NOMO-1 (cell line): ENCODE measurements at regions not wholly inside any gene's neighbourhood (a gene's known extent, or its start where the extent isn't known, plus 50 kb on each side); places are given as distances from the start of the nearest gene placed in this dataset.

ENCODE experiments used
- DNase-seq, 2 experiments: peaks; one replicate each; lab custom pipeline; 2025; ENCODE audit not compliant: unreplicated experiment in 2 of 2; lab: John Stamatoyannopoulos, UW

GRCh38 chr6:9503111-9503761, 911.6 kb downstream of the TFAP2A start:
- no peak for DNase-seq

DNA sequence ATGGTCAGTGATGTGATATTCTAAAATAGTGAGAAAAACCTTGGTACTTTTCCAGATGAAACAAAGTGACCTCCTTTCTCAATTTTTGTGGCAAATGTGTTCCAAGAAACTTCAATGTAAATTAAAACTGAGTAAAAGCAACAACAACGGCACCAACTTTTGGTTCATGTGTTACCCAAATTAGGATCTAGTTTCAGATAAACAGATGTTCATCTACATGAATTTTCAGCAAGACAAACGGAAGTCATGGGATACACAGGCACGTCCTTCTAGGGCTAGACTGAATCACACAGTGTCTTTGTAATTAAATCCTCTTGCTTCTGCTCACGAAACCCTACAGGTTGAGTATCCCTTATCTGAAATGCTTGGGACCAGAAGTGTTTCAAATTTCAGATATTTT, 915.2 kb downstream of the TFAP2A start:
- DNase-seq, result no peak

- no peak for DNase-seq
Observed at GRCh38 chr6:9496837-9497236, 918.0 kb downstream of the TFAP2A start.

DNA sequence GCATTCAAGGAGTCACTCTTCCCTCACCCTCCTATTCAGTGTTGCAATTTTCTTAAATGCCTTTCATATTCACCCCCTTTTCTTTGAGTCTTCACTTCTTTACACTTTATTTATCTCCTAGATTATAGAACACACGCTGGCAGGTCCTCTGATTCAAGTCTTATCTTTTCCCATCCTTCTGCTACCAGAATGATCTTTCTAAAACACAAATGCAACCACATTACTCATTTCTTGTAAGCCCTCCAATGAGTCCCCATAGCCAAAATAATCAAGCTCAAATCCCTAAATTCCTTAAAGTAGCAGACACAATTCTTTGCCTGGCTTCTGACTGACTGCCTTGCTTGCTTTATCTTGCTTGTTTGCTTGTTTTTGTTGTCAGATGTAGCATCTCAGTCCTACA, 920.0 kb downstream of the TFAP2A start:
- no peak for DNase-seq

- DNase-seq, result no peak
Observed at GRCh38 chr6:9492790-9493189, 922.1 kb downstream of the TFAP2A start.

GRCh38 chr6:9487128-9487527, 927.7 kb downstream of the TFAP2A start:
- DNase-seq, result no peak

DNA sequence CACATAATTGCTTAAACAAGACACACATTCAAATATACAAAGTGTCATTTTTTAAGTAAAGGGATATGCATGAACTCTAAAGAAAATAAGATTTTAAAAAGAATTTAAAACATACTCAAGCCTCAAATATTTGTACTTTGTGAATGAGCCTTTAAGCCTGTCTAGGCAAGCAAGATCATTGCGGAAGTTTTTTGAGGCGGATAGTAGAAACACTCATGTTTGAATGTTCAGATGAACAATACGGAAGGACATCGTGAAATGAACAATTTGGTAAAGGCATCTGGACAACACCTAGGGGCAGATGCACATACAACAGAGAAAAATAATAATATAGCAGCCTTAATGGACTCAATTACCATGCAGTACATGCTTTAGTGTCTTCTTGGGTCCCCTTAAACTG, 928.9 kb downstream of the TFAP2A start:
- no peak for DNase-seq

- DNase-seq, result no peak
Observed at GRCh38 chr6:9484686-9485085, 930.2 kb downstream of the TFAP2A start.

GRCh38 chr6:9484091-9484490, 930.8 kb downstream of the TFAP2A start:
- no peak for DNase-seq

DNA sequence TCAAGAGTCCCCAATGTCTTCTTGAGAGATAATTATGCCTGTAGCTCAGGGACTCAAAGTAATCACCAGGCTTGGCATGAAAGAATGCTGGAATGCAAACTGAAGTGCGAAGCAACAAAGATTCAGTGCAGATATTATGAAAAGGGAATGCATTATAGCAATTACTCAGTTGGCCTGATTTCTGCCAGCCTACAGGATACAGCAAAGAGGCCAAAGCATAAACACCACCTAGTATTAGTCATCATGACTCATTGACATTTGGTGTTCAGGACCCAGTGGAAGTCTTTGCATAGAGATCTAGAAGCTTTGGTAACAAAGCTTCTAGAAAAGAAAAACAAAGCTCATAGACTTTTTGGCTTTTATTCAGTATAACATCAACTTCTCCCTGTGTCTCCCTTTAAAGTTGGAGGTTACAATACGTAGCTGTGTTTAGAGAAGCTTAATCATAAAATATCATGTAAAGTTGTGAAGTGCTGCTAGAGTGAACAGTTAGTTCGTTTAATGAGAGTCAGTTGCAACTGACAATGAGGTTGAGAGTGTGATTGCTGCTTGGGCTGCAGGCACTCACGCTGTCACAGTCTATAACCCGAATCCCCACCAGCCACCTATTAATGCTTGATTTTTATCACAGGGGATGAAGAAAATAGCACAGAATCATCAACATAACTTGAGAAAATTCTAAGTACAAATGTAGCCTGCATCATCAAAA, 932.7 kb downstream of the TFAP2A start:
- no peak for DNase-seq

- no peak for DNase-seq
Observed at GRCh38 chr6:9481292-9482029, 933.4 kb downstream of the TFAP2A start.

DNA sequence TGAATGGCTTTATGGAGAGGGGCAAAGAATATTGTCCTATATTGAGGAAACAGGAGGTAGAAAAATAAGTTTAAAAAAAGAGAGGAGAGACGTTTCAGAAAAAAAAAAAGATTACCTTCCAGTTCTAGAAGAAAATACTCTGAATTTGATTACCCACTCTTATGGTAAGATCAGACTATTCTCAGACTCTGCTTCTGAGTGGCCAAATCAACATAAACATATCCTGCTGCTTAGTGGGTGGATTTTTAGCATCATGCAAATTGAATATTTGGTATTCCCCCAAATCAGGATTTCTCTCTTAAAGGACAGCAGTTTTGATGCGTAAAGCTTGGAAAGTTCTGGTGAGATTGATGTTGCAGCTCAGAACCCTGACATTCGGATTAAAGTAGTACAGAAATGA, 946.6 kb downstream of the TFAP2A start:
- DNase-seq, result no peak

DNA sequence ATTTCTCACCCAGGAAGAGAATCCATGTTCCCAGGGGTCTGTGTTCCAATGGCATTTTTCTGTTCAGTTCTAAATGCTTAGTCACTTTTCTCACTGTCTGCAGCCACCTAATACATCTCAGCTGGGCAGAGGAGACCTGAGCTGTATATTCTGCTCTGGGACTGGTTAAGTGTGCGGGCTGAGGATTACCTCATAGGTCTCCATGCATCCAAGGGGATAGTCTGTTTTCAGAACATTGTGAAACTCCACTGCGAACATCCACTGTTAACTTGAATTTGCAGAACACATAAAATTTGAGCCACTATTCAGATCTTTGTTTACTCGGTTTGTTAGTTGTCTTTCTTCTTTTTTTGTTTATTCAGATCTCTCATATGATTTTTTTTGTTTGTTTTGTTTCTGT, 947.1 kb downstream of the TFAP2A start:
- DNase-seq, result no peak

DNA sequence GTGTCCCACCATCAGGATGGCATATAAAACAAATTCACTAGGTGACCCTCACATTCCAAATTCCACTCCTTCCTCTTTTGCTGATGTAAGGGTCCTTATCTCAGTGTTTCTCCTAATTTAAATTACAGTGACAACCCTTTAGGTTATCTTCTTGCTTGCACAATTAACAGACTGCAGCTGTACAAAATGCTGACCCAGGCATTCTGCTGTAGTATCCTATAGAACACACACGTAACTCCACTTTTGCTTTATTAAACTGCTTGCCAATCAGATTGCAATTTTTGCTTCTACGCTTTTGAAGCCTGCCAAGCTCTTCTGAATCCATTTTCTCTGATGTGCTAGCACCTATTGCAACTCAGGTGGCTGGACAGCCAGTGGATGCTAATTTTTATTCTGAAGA, 950.3 kb downstream of the TFAP2A start:
- no peak for DNase-seq

DNA sequence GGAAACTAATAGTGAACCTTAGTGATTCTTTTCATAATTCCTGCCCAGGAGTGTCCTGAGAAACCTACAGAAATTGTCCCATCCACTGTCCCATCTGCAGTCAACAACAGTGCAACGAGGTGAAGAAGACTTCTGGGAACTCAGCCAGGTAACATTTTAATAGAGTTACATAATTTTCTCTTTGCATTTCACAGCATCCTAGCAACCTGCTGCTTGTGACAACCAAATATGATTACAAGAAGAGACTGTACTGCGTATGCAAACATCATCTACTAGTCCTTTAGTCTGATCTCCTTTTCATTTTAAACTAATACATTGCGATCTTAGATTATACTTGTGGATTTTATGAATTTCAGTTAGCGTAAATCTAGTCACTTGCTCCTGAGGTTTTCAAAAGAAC, 951.6 kb downstream of the TFAP2A start:
- no peak for DNase-seq

DNA sequence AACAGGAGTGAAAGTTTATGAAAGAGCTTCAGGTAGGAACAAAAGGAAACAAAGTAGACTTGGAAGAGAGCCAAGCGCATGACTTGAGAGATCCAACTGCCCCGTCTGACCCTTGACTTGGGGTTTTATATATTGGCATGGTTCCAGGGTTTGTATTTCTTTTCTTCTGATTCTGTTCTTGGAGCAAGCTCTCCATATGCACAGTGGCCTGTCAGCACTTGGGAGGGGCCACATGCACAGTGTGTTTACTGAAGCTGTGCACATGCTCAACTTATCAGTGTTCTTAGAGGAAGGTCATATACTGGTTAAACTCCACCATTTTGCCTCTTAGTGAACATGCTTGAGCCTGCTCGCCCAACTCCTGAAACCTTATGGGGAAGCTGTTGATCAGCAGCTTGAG, 953.7 kb downstream of the TFAP2A start:
- no peak for DNase-seq

DNA sequence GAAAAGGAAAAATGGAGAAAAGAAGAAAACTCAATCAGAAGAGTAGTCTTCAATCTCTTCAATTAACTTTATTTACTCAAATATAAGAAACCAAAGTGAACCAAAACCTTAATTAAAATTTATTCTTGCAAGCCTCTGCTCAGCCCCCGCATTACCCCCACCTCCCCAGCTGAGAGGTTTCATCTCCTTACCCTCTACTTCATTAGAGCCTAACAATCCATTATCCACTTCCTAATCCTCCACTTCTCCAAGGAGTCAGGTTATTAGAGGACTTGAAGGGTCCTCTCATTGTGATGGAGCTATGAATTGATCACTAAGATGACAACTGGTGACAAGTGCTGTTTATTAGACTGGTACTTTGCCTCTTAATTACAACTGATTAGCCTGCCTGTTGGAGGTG, 956.5 kb downstream of the TFAP2A start:
- no peak for DNase-seq

DNA sequence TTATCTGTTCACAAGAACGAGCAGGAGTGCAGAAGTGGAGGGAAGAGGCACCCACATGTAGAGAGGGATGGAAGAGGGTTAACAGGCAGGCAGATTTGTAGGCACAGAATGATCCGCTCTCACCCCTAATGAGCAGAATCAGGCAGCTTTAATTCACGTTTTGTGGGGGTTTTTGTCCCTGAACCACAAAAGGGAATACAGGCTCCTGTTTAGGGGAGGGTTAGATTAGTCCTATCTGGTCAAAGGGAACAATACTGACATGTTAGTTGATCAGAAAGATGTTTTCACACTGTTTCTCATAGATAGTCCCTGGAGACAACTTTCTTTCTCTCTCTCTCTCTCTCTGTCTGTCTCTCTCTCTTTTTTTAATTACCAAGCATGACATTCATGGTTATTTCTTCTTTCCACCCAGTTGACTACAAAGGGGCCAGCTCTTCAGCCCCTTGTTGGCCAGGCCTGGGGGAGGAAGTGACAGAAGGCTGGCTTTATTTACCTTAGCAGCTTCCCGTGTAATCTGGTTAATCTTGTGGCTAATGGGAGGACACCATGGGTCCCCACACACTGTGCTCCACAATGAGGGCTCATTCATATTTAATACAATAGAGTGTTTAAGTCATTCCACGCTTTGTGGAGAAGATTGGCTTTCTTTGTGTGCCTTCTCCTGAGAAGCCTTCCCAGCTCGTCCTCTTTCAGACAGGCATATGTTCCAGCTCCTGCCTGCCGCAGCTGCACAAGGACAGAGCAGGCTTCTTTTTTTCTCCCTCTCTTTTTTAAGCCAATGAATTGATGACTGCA, 958.8 kb downstream of the TFAP2A start:
- DNase-seq, result no peak

GRCh38 chr6:9439621-9440330, 975.1 kb downstream of the TFAP2A start:
- DNase-seq, result no peak

- DNase-seq, result no peak
Observed at GRCh38 chr6:9437836-9438235, 977.0 kb downstream of the TFAP2A start.

GRCh38 chr6:9435281-9435680, 979.6 kb downstream of the TFAP2A start:
- no peak for DNase-seq
